Panc1 (cell line): ENCODE measurements at regions not wholly inside any gene's neighbourhood (a gene's known extent, or its start where the extent isn't known, plus 50 kb on each side); places are given as distances from the start of the nearest gene placed in this dataset.

Experiments used
- CTCF ChIP-seq: fragments of 450-650 bp; IDR thresholded peaks from 2 replicates; pipeline ENCODE4 v1.5.1; 2017; ENCODE audit warnings: mild to moderate bottlenecking
- REST ChIP-seq, 2 experiments: IDR thresholded peaks; 2 replicates each; pipeline ENCODE4 v1.6.1; 2011 to 2012; ENCODE audit warnings: low read depth in 2 of 2, control low read depth in 1 of 2, low read length in 1 of 2, mild to moderate bottlenecking in 1 of 2, moderate library complexity in 1 of 2; ENCODE audit not compliant: insufficient read depth in 1 of 2

GRCh38 chr22:25402501-25403283 lies 161.8 kb upstream of the GRK3 start:
- TF ChIP-seq CTCF (no peak), REST (IDR thresholded peaks at IDR 0.05; ENCODE audit: insufficient read depth in 1 of 2, low read depth in 2 of 2, low read length in 1 of 2) (peak; percentile 61 to 79)
